ENCODE measurements at regions not wholly inside any gene's neighbourhood (a gene's known extent, or its start where the extent isn't known, plus 50 kb on each side); places are given as distances from the start of the nearest gene placed in this dataset.

DNA sequence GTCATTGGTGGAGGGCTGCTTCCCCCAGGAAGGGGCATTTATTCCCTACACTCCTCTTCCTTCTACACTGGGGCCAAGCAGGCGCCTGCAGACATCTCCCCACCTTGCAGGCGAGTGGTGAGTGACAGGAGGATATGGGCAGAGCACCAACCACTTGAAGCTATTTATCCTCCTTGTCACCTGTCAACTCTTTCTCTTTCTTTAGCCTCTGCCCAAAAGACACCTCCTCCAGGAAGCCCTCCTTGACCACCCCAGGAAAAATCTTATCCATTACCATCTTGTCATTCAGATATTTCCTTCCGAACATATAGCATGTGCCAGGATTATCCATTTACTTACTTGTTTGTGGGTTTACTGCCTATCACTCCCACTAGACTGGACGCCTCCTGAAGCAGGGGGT, 362.4 kb downstream of the MN1 start:
- Histone ChIP-seq H4K20me1 (ENCODE audit: insufficient read depth, low read length) (no peaks in the 10 kb centered on the region), H3K79me2 (ENCODE audit: low read length) (no peaks in the 10 kb centered on the region), H3K9ac (ENCODE audit: low read length) (no peak overlapping the region), H3K9me3 (ENCODE audit: insufficient read depth, low read length) (no peaks in the 10 kb centered on the region), H3K4me1 (ENCODE audit: low read length) (no peaks in the 10 kb centered on the region), H3K36me3 (replicated peaks; ENCODE audit: low read depth, low read length) (no peaks in the 10 kb centered on the region), H3K27me3 (ENCODE audit: low read depth, low read length) (peaks cover 11% of the 10 kb centered on the region; the same call in 1 of the 2 replicates), H3K4me3 (ENCODE audit: low read length) (no peak overlapping the region), H3K4me2 (ENCODE audit: low read length) (no peak overlapping the region), H3K27ac (ENCODE audit: low read length) (no peak overlapping the region), H2AFZ (ENCODE audit: low read depth, low read length) (no peak overlapping the region)
- no peak for TF ChIP-seq EZH2phosphoT487 (IDR thresholded peaks at IDR 0.05; ENCODE audit: low read depth)
- TF ChIP-seq, protein P1, sequence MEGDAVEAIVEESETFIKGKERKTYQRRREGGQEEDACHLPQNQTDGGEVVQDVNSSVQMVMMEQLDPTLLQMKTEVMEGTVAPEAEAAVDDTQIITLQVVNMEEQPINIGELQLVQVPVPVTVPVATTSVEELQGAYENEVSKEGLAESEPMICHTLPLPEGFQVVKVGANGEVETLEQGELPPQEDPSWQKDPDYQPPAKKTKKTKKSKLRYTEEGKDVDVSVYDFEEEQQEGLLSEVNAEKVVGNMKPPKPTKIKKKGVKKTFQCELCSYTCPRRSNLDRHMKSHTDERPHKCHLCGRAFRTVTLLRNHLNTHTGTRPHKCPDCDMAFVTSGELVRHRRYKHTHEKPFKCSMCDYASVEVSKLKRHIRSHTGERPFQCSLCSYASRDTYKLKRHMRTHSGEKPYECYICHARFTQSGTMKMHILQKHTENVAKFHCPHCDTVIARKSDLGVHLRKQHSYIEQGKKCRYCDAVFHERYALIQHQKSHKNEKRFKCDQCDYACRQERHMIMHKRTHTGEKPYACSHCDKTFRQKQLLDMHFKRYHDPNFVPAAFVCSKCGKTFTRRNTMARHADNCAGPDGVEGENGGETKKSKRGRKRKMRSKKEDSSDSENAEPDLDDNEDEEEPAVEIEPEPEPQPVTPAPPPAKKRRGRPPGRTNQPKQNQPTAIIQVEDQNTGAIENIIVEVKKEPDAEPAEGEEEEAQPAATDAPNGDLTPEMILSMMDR (IDR thresholded peaks at IDR 0.05; ENCODE audit: low read depth, low read length), result no peak

DNA sequence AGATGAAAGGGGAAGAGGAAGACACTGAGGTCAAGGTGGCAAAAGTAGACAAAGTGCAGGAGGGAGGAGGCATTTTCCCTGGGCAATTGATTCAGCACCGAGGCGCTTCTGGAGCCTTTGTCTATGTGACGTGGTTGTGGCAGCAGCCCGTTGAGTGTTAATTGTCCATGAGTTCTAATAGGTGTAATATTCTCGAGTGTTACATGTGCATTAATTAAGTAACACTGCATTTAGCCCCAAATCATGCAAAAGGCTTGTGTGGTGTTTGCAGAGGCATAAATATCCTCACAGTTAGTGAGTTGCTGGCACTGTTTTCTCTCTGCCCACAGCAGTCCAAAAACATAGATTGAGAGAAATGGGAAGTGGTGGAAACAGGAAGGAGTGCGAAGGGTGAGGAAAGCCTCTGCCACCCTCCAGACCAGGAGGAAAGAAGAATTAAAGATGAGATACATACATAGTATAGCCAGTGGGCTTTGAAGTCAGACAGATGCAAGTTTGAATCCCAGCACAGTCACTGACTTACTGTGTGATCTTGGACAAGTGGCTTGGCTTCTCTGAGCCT, 361.2 kb downstream of the MN1 start:
- no peaks in the 10 kb centered on the region for H3K79me2 ChIP-seq (ENCODE audit: low read length)

DNA sequence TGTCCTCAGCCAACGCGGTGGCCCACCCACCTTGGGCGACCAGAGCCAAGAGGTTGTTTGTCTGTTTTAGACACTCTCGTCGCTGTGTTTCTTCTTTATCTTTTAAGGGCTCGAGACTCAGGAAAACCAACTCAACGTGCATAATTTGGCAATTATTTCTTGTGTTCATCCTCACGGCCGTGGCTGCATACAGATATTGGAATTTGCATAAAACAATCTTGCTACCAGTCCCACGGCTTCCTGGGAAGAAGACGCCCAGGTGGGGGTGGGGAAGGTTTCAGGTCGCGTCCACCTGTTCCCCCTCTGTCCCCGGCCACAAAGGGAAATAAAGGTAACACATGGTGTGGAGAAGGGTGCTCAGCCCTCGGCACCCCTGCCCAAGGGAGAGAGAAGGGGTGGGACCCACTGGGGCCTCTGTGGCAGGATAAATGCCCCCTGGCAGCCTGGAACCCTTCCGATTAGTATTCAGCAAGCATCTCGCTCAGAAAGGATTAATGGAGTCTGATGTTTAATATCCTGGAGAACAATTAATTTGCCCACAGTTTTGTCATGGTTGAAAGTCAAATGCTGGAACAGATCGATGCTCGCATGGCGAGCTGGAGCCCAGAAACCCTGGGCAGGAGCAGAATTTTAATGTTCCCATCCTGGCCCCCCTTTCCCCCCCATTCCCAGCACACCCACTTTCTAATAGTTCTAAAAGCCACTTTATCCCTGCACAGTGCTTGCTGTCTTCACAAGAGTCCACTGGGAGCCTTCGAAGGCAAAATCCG, 359.7 kb downstream of the MN1 start:
- Histone ChIP-seq H3K4me3 (ENCODE audit: low read length) (no peak overlapping the region), H3K79me2 (ENCODE audit: low read length) (no peaks in the 10 kb centered on the region), H3K9ac (ENCODE audit: low read length) (no peak overlapping the region), H4K20me1 (ENCODE audit: insufficient read depth, low read length) (no peaks in the 10 kb centered on the region), H3K27ac (ENCODE audit: low read length) (no peak overlapping the region), H2AFZ (ENCODE audit: low read depth, low read length) (no peak overlapping the region), H3K9me3 (ENCODE audit: insufficient read depth, low read length) (no peaks in the 10 kb centered on the region), H3K27me3 (ENCODE audit: low read depth, low read length) (peaks cover 3% of the 10 kb centered on the region; the same call in 1 of the 2 replicates), H3K36me3 (replicated peaks; ENCODE audit: low read depth, low read length) (no peaks in the 10 kb centered on the region), H3K4me2 (ENCODE audit: low read length) (no peak overlapping the region), H3K4me1 (ENCODE audit: low read length) (no peaks in the 10 kb centered on the region)
- TF ChIP-seq EZH2phosphoT487 (IDR thresholded peaks at IDR 0.05; ENCODE audit: low read depth), result no peak
- TF ChIP-seq, protein P1 (IDR thresholded peaks at IDR 0.05; ENCODE audit: low read depth, low read length), result no peak

More for the DNA sequence above, 361.2 kb downstream of the MN1 start:
- no peak overlapping the region for H3K27ac ChIP-seq (ENCODE audit: low read length)
- H3K4me2 ChIP-seq (ENCODE audit: low read length), result no peak overlapping the region
- H2AFZ ChIP-seq (ENCODE audit: low read depth, low read length), result no peak overlapping the region
- H3K4me3 ChIP-seq (ENCODE audit: low read length), result no peak overlapping the region
- H3K4me1 ChIP-seq (ENCODE audit: low read length), result no peaks in the 10 kb centered on the region
- TF ChIP-seq, protein P1 (IDR thresholded peaks at IDR 0.05; ENCODE audit: low read depth, low read length), result no peak
- TF ChIP-seq EZH2phosphoT487 (IDR thresholded peaks at IDR 0.05; ENCODE audit: low read depth), result no peak
- H3K9ac ChIP-seq (ENCODE audit: low read length), result no peak overlapping the region
- H4K20me1 ChIP-seq (ENCODE audit: insufficient read depth, low read length), result no peaks in the 10 kb centered on the region
- H3K27me3 ChIP-seq (ENCODE audit: low read depth, low read length), result peaks cover 11% of the 10 kb centered on the region; the same call in 1 of the 2 replicates
- H3K9me3 ChIP-seq (ENCODE audit: insufficient read depth, low read length), result no peaks in the 10 kb centered on the region
- H3K36me3 ChIP-seq (replicated peaks; ENCODE audit: low read depth, low read length), result no peaks in the 10 kb centered on the region

DNA sequence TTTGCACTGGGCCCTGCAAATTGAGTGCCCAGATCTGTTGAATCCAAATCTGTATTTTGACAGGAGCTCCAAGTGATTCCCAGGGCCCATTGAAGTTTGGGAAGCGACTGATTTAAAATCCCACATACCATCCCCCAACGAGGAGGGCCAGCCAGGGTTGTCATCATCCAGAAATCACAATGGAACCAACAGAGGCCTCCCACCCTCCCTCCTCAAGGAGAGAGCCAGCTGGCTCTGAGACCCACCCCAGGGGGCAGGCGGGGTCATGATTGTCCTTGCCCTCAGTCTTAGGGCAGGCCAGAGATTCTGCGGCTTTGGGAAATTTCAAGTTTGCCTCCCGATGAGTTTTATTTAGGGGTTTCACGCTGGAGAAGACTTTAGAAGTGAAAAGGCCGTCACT, 358.2 kb downstream of the MN1 start:
- no peak overlapping the region for H3K9ac ChIP-seq (ENCODE audit: low read length)
- H3K79me2 ChIP-seq (ENCODE audit: low read length), result no peaks in the 10 kb centered on the region
- no peak overlapping the region for H3K4me2 ChIP-seq (ENCODE audit: low read length)
- H3K4me1 ChIP-seq (ENCODE audit: low read length), result no peaks in the 10 kb centered on the region
- no peak for TF ChIP-seq EZH2phosphoT487 (IDR thresholded peaks at IDR 0.05; ENCODE audit: low read depth)
- TF ChIP-seq, protein P1 (IDR thresholded peaks at IDR 0.05; ENCODE audit: low read depth, low read length), result no peak
- H4K20me1 ChIP-seq (ENCODE audit: insufficient read depth, low read length), result no peaks in the 10 kb centered on the region
- no peak overlapping the region for H3K4me3 ChIP-seq (ENCODE audit: low read length)
- no peak overlapping the region for H3K27ac ChIP-seq (ENCODE audit: low read length)
- H3K27me3 ChIP-seq (ENCODE audit: low read depth, low read length), result peaks cover 3% of the 10 kb centered on the region; the same call in 1 of the 2 replicates
- no peaks in the 10 kb centered on the region for H3K36me3 ChIP-seq (replicated peaks; ENCODE audit: low read depth, low read length)
- H2AFZ ChIP-seq (ENCODE audit: low read depth, low read length), result no peak overlapping the region
- no peaks in the 10 kb centered on the region for H3K9me3 ChIP-seq (ENCODE audit: insufficient read depth, low read length)
